WTC11 (cell line): ENCODE measurements at regions not wholly inside any gene's neighbourhood (a gene's known extent, or its start where the extent isn't known, plus 50 kb on each side); places are given as distances from the start of the nearest gene placed in this dataset.
A peak's percentile ranks its signal among the peaks of the same experiment; 100 is the strongest.

Source experiments
- ATAC-seq: fragments of 200-7000 bp; cut with Tn5 transposase; 2 replicates; pipeline ENCODE4 v1.10.0; 2021; ENCODE audit warnings: mild to moderate bottlenecking, moderate library complexity
- CTCF ChIA-PET: fragments of 300-600 bp; sonication (Branson Sonifier 250); formaldehyde crosslinking; loops from one replicate; lab custom pipeline; 2021; ENCODE audit warnings: antibody characterized with exemption; lab: Charles Lee
- POLR2A ChIA-PET: fragments of 350-600 bp; sonication (Branson Sonifier 250); formaldehyde crosslinking; loops from one replicate; lab custom pipeline; 2021; ENCODE audit warnings: antibody characterized with exemption; lab: Charles Lee
- DNase-seq: peaks from one replicate; pipeline ENCODE4 v3.0.0; 2021; ENCODE audit warnings: low spot score
- H3K27ac Mint-ChIP-seq: 2 replicates; pipeline ENCODE4 v1.8.0; 2021; ENCODE audit warnings: mixed read lengths
- H3K27me3 Mint-ChIP-seq: 2 replicates; pipeline ENCODE4 v1.8.0; 2021; ENCODE audit warnings: low read depth, mild to moderate bottlenecking, moderate library complexity, mixed read lengths
- H3K36me3 Mint-ChIP-seq: 2 replicates; pipeline ENCODE4 v1.8.0; 2021; ENCODE audit warnings: mixed read lengths
- H3K4me1 Mint-ChIP-seq: 2 replicates; pipeline ENCODE4 v1.8.0; 2022; ENCODE audit warnings: mixed read lengths
- H3K4me3 Mint-ChIP-seq: 2 replicates; pipeline ENCODE4 v1.8.0; 2021; ENCODE audit warnings: mild to moderate bottlenecking, moderate library complexity, mixed read lengths
- H3K9me3 Mint-ChIP-seq: 2 replicates; pipeline ENCODE4 v1.8.0; 2021; ENCODE audit warnings: mixed read lengths
- AR ChIP-seq: fragments of 250-450 bp; sonication (Bioruptor Pico); IDR thresholded peaks from 2 replicates; pipeline ENCODE4 v1.9.0; 2021; ENCODE audit warnings: mild to moderate bottlenecking
- ATF1 ChIP-seq: sonication (generic); formaldehyde crosslinking; IDR thresholded peaks from 2 replicates; pipeline ENCODE4 v1.8.1; 2023; ENCODE audit warnings: mild to moderate bottlenecking, moderate library complexity, missing genetic modification reagents
- ATF3 ChIP-seq: sonication (generic); formaldehyde crosslinking; conservative IDR thresholded peaks from 2 replicates; pipeline ENCODE4 v1.8.1; 2022; ENCODE audit warnings: mild to moderate bottlenecking, missing genetic modification reagents
- CREB1 ChIP-seq: sonication (generic); formaldehyde crosslinking; IDR thresholded peaks from 2 replicates; pipeline ENCODE4 v1.8.0; 2023; ENCODE audit warnings: mild to moderate bottlenecking, missing genetic modification reagents
- E2F5 ChIP-seq: sonication (generic); formaldehyde crosslinking; IDR thresholded peaks from 2 replicates; pipeline ENCODE4 v1.8.1; 2022; ENCODE audit warnings: mild to moderate bottlenecking, moderate library complexity, missing genetic modification reagents
- EMX1 ChIP-seq: fragments of 250-450 bp; sonication (Bioruptor Pico); IDR thresholded peaks from 2 replicates; pipeline ENCODE4 v1.8.0; 2021; ENCODE audit warnings: mild to moderate bottlenecking
- ESRRA ChIP-seq: sonication (generic); formaldehyde crosslinking; IDR thresholded peaks from 2 replicates; pipeline ENCODE4 v1.8.1; 2022; ENCODE audit warnings: mild to moderate bottlenecking, missing genetic modification reagents, borderline replicate concordance
- FOXJ3 ChIP-seq: sonication (generic); formaldehyde crosslinking; IDR thresholded peaks from 2 replicates; pipeline ENCODE4 v1.9.0; 2021; ENCODE audit warnings: missing genetic modification reagents, mild to moderate bottlenecking, borderline replicate concordance
- FOXP1 ChIP-seq: sonication (generic); formaldehyde crosslinking; IDR thresholded peaks from 2 replicates; pipeline ENCODE4 v1.8.0; 2022; ENCODE audit warnings: missing genetic modification reagents, mild to moderate bottlenecking, moderate library complexity, borderline replicate concordance
- GTF2I ChIP-seq: fragments of 250-450 bp; sonication (Bioruptor Pico); conservative IDR thresholded peaks from 2 replicates; pipeline ENCODE4 v1.4.0; 2021; ENCODE audit warnings: mild to moderate bottlenecking
- HMGA2 ChIP-seq: fragments of 250-450 bp; sonication (Bioruptor Pico); IDR thresholded peaks from 2 replicates; pipeline ENCODE4 v1.4.0; 2021; ENCODE audit warnings: mild to moderate bottlenecking, moderate library complexity
- HMGXB4 ChIP-seq: sonication (generic); formaldehyde crosslinking; IDR thresholded peaks from 2 replicates; pipeline ENCODE4 v1.8.1; 2023; ENCODE audit warnings: mild to moderate bottlenecking, moderate library complexity, missing genetic modification reagents
- NFATC4 ChIP-seq: fragments of 250-450 bp; sonication (Bioruptor Pico); IDR thresholded peaks from 2 replicates; pipeline ENCODE4 v1.9.0; 2021; ENCODE audit warnings: mild to moderate bottlenecking
- NR1H2 ChIP-seq: sonication (generic); formaldehyde crosslinking; IDR thresholded peaks from 2 replicates; pipeline ENCODE4 v1.9.0; 2021; ENCODE audit warnings: mild to moderate bottlenecking, moderate library complexity, missing genetic modification reagents
- STAT6 ChIP-seq: sonication (generic); formaldehyde crosslinking; conservative IDR thresholded peaks from 2 replicates; pipeline ENCODE4 v1.8.1; 2023; ENCODE audit warnings: mild to moderate bottlenecking, low read depth, missing genetic modification reagents, moderate library complexity
- TEAD4 ChIP-seq: sonication (generic); formaldehyde crosslinking; IDR thresholded peaks from 2 replicates; pipeline ENCODE4 v1.8.0; 2022; ENCODE audit warnings: mild to moderate bottlenecking, missing genetic modification reagents
- ZNF425 ChIP-seq: fragments of 250-450 bp; sonication (Bioruptor Pico); conservative IDR thresholded peaks from 2 replicates; pipeline ENCODE4 v1.9.0; 2021; ENCODE audit warnings: mild to moderate bottlenecking

- Mint-ChIP-seq H3K9me3 (no peaks in the 10 kb centered on the region), H3K36me3 (no peaks in the 10 kb centered on the region), H3K27me3 (no peaks in the 10 kb centered on the region), H3K4me3 (no peak overlapping the region), H3K4me1 (no peaks in the 10 kb centered on the region), H3K27ac (no peak overlapping the region)
- no peak for TF ChIP-seq ATF3 (CRISPR knock-in tag)
- no peak for TF ChIP-seq NFATC4 (CRISPR knock-in tag)
- TF ChIP-seq CREB1 (CRISPR knock-in tag), result no peak
- TF ChIP-seq GTF2I, result no peak
- no peak for TF ChIP-seq STAT6 (CRISPR knock-in tag)
- no peak for TF ChIP-seq E2F5
- TF ChIP-seq HMGXB4 (CRISPR knock-in tag), result no peak
- TF ChIP-seq ZNF425 (CRISPR knock-in tag), result no peak
- no peak for TF ChIP-seq EMX1 (CRISPR knock-in tag)
- no peak for TF ChIP-seq ESRRA (CRISPR knock-in tag)
- TF ChIP-seq FOXP1 (CRISPR knock-in tag), result no peak
- no peak for TF ChIP-seq AR (CRISPR knock-in tag)
- no peak for TF ChIP-seq ATF1
- TF ChIP-seq HMGA2, result no peak
- TF ChIP-seq NR1H2 (CRISPR knock-in tag), result no peak
- TF ChIP-seq TEAD4 (CRISPR knock-in tag), result no peak
- ATAC-seq (no peak), DNase-seq (no peak)
- ChIA-PET POLR2A (no interaction called here), CTCF (interaction anchor here (0.7 to 1.7 kb wide), 4 partner anchors 8 to 172 kb away, joined by 3 to 8 read pairs (median 5); no protein-coding TSS in a partner anchor)
Measured at GRCh38 chr7:25396668-25397067, 168.4 kb upstream of the NPVF start.

- 0 out of 2 replicates have a peak, but pooled peaks cover 3% of the 10 kb centered on the region for H3K27me3 Mint-ChIP-seq
- no peaks in the 10 kb centered on the region for H3K36me3 Mint-ChIP-seq
- ChIA-PET CTCF (no interaction called here), POLR2A (no interaction called here)
- no peak overlapping the region for H3K4me3 Mint-ChIP-seq
- no peaks in the 10 kb centered on the region for H3K4me1 Mint-ChIP-seq
- DNase-seq, result no peak
- no peak overlapping the region for H3K27ac Mint-ChIP-seq
- TF ChIP-seq FOXJ3 (CRISPR knock-in tag), result no peak
- peak; percentile 94 for TF ChIP-seq HMGA2
- TF ChIP-seq, all 79 proteins: peak for 1
- H3K9me3 Mint-ChIP-seq, result no peaks in the 10 kb centered on the region
- ATAC-seq, result no peak
Measured at GRCh38 chr7:25398418-25398817, 170.1 kb upstream of the NPVF start.
